Fibroblast of skin of back (primary cell): ENCODE measurements at regions not wholly inside any gene's neighbourhood (a gene's known extent, or its start where the extent isn't known, plus 50 kb on each side); places are given as distances from the start of the nearest gene placed in this dataset.
"Not testable (repeated sequence)": the region's sequence is repeated elsewhere in the genome, so short reads cannot be mapped to it uniquely, and the experiment has no call there.

Experiments used
- DNase-seq: peaks from one replicate; pipeline ENCODE4 v3.0.0-alpha.2; 2013

- DNase-seq = no peak
Observed at GRCh38 chr11:114949614-114950351, 271.5 kb downstream of the NXPE2 start.

- no peak for DNase-seq
Observed at GRCh38 chr11:114953039-114953438, 274.7 kb downstream of the NXPE2 start.

- no peak for DNase-seq
Observed at GRCh38 chr11:114955923-114956322, 277.6 kb downstream of the NXPE2 start.

GRCh38 chr11:114956566-114956965 lies 278.2 kb downstream of the NXPE2 start:
- DNase-seq = no peak

- DNase-seq = no peak
Observed at GRCh38 chr11:114959953-114960505, 281.7 kb downstream of the NXPE2 start.

- DNase-seq = not testable (repeated sequence)
Observed at GRCh38 chr11:114960819-114961218, 282.5 kb downstream of the NXPE2 start.

GRCh38 chr11:114964676-114965214 lies 286.4 kb downstream of the NXPE2 start:
- DNase-seq = no peak

GRCh38 chr11:114970927-114971645 lies 292.8 kb downstream of the NXPE2 start:
- DNase-seq = no peak

- no peak for DNase-seq
Observed at GRCh38 chr11:114972105-114972504, 293.8 kb downstream of the NXPE2 start.

- DNase-seq = no peak
Observed at GRCh38 chr11:114977651-114978050, 299.3 kb downstream of the NXPE2 start.

GRCh38 chr11:114982141-114982540 lies 303.8 kb downstream of the NXPE2 start:
- no peak for DNase-seq

- no peak for DNase-seq
Observed at GRCh38 chr11:114984611-114985163, 306.4 kb downstream of the NXPE2 start.

- DNase-seq = no peak
Observed at GRCh38 chr11:114986365-114986764, 308.0 kb downstream of the NXPE2 start.

GRCh38 chr11:114987186-114987760 lies 308.9 kb downstream of the NXPE2 start:
- no peak for DNase-seq

GRCh38 chr11:114988644-114989043 lies 310.3 kb downstream of the NXPE2 start:
- no peak for DNase-seq

- no peak for DNase-seq
Observed at GRCh38 chr11:114989536-114989935, 311.2 kb downstream of the NXPE2 start.

- no peak for DNase-seq
Observed at GRCh38 chr11:115005663-115006062, 327.3 kb downstream of the NXPE2 start.

- DNase-seq = no peak
Observed at GRCh38 chr11:115007851-115008250, 329.5 kb downstream of the NXPE2 start.

GRCh38 chr11:115008799-115009198 lies 330.5 kb downstream of the NXPE2 start:
- no peak for DNase-seq

GRCh38 chr11:115017529-115017928 lies 339.2 kb downstream of the NXPE2 start:
- no peak for DNase-seq

- DNase-seq = no peak
Observed at GRCh38 chr11:115030166-115030565, 351.8 kb downstream of the NXPE2 start.

- no peak for DNase-seq
Observed at GRCh38 chr11:115036406-115037180, 358.3 kb downstream of the NXPE2 start.
